Neutrophil (primary cell): ENCODE measurements at regions not wholly inside any gene's neighbourhood (a gene's known extent, or its start where the extent isn't known, plus 50 kb on each side); places are given as distances from the start of the nearest gene placed in this dataset.
"Not testable (repeated sequence)": the region's sequence is repeated elsewhere in the genome, so short reads cannot be mapped to it uniquely, and the experiment has no call there.

ENCODE experiments used
- H3K27ac ChIP-seq: fragments of 200-600 bp; sonication (generic); 2 replicates; pipeline ENCODE4 v1.5.1; 2016; ENCODE audit warnings: mild to moderate bottlenecking, moderate library complexity
- H3K27me3 ChIP-seq: fragments of 200-600 bp; sonication (generic); 2 replicates; pipeline ENCODE4 v1.6.0; 2016; ENCODE audit warnings: mild to moderate bottlenecking
- H3K36me3 ChIP-seq: fragments of 200-600 bp; sonication (generic); 2 replicates; pipeline ENCODE4 v1.5.1; 2017
- H3K4me1 ChIP-seq, 2 experiments: fragments of 200-600 bp in 1 of 2; sonication (generic) in 1 of 2; 1 replicate in 1 of 2; 2 replicates in 1 of 2; pipeline versions ENCODE4 v1.5.1 to v1.6.1; 2013 to 2016; ENCODE audit warnings: low read depth in 1 of 2, low read length in 1 of 2, mild to moderate bottlenecking in 1 of 2, moderate library complexity in 1 of 2; ENCODE audit not compliant: control insufficient read depth in 1 of 2, insufficient read depth in 1 of 2
- H3K4me3 ChIP-seq, 2 experiments: fragments of 200-600 bp in 1 of 2; sonication (generic) in 1 of 2; 1 replicate in 1 of 2; 2 replicates in 1 of 2; pipeline ENCODE4 v1.5.1; 2013 to 2016; ENCODE audit warnings: low read depth in 1 of 2, low read length in 1 of 2, mild to moderate bottlenecking in 1 of 2, moderate library complexity in 1 of 2
- H3K9me3 ChIP-seq: fragments of 200-600 bp; sonication (generic); 2 replicates; pipeline ENCODE4 v1.5.1; 2016
- CTCF ChIP-seq: fragments of 200-600 bp; sonication (generic); IDR thresholded peaks from 2 replicates; pipeline ENCODE4 v1.5.1; 2016; ENCODE audit warnings: antibody characterized with exemption

- Histone ChIP-seq H3K9me3 (no peaks in the 10 kb centered on the region), H3K27ac (no peak overlapping the region), H3K4me1 (no peaks in the 10 kb centered on the region), H3K27me3 (no peaks in the 10 kb centered on the region), H3K36me3 (no peaks in the 10 kb centered on the region), H3K4me3 (no peak overlapping the region)
- TF ChIP-seq CTCF: no peak
These were observed 170.6 kb upstream of the SOX6 start for GRCh38 chr11:16526947-16527346.

GRCh38 chr11:16520713-16521112 is 164.4 kb upstream of the SOX6 start:
- not testable (repeated sequence) for H3K27ac ChIP-seq, H3K4me1 ChIP-seq, H3K27me3 ChIP-seq, H3K36me3 ChIP-seq, H3K4me3 ChIP-seq, H3K9me3 ChIP-seq

DNA sequence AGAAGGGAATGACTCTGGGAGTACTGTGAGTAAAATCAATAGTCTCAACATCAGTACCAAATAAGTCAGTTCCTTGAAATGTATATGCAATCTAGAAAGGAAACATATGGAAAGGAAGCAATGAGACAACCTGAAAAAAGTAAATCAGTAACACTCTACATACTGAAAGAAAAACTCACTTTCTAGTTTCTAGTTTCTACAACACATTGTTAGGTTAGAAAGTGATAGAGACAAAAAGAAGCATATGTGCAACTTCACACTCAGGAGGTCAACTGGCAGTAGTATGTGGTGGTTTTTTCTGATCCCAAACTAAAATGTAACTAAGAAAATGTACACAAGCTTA is 156.5 kb upstream of the SOX6 start:
- Histone ChIP-seq H3K27me3 (no peaks in the 10 kb centered on the region), H3K4me1 (no peaks in the 10 kb centered on the region), H3K27ac (no peak overlapping the region), H3K4me3 (no peak overlapping the region), H3K9me3 (no peaks in the 10 kb centered on the region), H3K36me3 (no peaks in the 10 kb centered on the region)
- TF ChIP-seq CTCF: no peak

DNA sequence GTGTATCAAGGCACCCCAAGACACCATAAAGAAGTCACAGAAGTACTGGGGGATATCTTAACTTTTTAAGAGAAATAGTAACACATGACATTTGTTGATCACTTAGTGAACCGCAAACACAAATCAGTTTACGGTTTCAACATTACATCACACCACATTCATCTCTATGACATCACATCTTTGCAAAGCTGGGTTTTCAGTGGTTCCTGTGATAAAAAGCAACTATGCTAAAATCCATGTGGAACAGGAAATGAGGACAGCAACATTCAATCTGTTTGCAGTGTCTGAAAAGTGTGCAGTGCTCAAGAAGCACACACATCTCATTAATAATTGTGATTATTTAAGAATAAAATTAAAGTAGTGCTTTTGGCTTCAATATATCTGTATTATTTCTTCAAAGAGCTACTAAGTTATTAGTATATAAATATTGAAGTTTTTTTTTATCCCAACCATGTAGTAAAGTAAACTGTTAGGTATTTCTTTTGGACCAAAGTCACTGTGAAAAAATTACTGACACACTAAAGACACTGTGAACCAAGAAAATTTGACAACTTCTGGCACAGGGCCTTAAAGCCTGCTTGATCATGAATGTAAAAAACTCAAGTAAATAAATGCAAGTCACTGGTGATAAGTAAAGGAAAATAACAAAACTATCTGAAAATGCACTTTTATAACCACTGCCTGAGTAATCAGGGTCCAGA is 156.0 kb upstream of the SOX6 start:
- no peak for TF ChIP-seq CTCF
- Histone ChIP-seq H3K4me3 (no peak overlapping the region), H3K27ac (no peak overlapping the region), H3K36me3 (no peaks in the 10 kb centered on the region), H3K27me3 (no peaks in the 10 kb centered on the region), H3K4me1 (no peaks in the 10 kb centered on the region), H3K9me3 (no peaks in the 10 kb centered on the region)

GRCh38 chr11:16511116-16512114 is 155.1 kb upstream of the SOX6 start:
- Histone ChIP-seq H3K36me3 (no peaks in the 10 kb centered on the region), H3K9me3 (no peaks in the 10 kb centered on the region), H3K27ac (no peak overlapping the region), H3K4me3 (no peak overlapping the region), H3K4me1 (no peaks in the 10 kb centered on the region), H3K27me3 (no peaks in the 10 kb centered on the region)
- TF ChIP-seq CTCF: no peak

GRCh38 chr11:16505481-16505880 is 149.1 kb upstream of the SOX6 start:
- H3K27ac ChIP-seq: no peak overlapping the region

GRCh38 chr11:16503891-16504290 is 147.5 kb upstream of the SOX6 start:
- not testable (repeated sequence) for H3K9me3 ChIP-seq, H3K4me1 ChIP-seq, H3K36me3 ChIP-seq, H3K27ac ChIP-seq, H3K4me3 ChIP-seq, H3K27me3 ChIP-seq

More at GRCh38 chr11:16505481-16505880, 149.1 kb upstream of the SOX6 start:
- H3K27me3 ChIP-seq: no peaks in the 10 kb centered on the region
- H3K9me3 ChIP-seq: no peaks in the 10 kb centered on the region
- TF ChIP-seq CTCF: no peak
- H3K4me1 ChIP-seq: no peaks in the 10 kb centered on the region
- H3K4me3 ChIP-seq: no peak overlapping the region
- H3K36me3 ChIP-seq: no peaks in the 10 kb centered on the region
